ENCODE measurements at regions not wholly inside any gene's neighbourhood (a gene's known extent, or its start where the extent isn't known, plus 50 kb on each side); places are given as distances from the start of the nearest gene placed in this dataset.

DNA sequence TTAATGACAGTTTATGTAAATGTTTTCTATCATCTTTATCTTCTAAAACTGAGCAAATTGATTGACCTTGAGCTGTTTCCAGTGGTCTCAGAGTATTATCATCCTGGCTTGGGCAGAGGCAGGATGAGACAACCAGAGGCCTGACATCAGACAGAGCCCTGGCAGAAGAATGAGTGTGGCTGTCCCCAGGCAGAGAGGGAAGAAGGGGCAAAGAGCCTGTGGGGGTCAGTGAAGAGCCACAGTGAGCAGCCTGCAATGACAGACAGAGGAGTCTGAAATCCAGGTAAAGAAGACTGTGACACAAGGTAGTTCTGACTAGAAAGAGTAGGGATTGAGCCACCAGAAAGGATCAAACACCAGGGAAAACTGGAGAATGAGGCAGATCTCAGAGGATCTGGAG, 182.4 kb upstream of the ARSJ start:
- TF ChIP-seq, protein P1, sequence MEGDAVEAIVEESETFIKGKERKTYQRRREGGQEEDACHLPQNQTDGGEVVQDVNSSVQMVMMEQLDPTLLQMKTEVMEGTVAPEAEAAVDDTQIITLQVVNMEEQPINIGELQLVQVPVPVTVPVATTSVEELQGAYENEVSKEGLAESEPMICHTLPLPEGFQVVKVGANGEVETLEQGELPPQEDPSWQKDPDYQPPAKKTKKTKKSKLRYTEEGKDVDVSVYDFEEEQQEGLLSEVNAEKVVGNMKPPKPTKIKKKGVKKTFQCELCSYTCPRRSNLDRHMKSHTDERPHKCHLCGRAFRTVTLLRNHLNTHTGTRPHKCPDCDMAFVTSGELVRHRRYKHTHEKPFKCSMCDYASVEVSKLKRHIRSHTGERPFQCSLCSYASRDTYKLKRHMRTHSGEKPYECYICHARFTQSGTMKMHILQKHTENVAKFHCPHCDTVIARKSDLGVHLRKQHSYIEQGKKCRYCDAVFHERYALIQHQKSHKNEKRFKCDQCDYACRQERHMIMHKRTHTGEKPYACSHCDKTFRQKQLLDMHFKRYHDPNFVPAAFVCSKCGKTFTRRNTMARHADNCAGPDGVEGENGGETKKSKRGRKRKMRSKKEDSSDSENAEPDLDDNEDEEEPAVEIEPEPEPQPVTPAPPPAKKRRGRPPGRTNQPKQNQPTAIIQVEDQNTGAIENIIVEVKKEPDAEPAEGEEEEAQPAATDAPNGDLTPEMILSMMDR (IDR thresholded peaks at IDR 0.05), result no peak
- TF ChIP-seq EP300 (IDR thresholded peaks at IDR 0.05), result no peak
